ENCODE measurements at regions not wholly inside any gene's neighbourhood (a gene's known extent, or its start where the extent isn't known, plus 50 kb on each side); places are given as distances from the start of the nearest gene placed in this dataset.

- TF ChIP-seq CTCF (IDR thresholded peaks at IDR 0.05) (no peak), POLR2A (IDR thresholded peaks at IDR 0.05) (no peak), POLR2AphosphoS5 (IDR thresholded peaks at IDR 0.05) (no peak)
Measured at GRCh38 chr11:36774603-36775002, 176.6 kb upstream of the RAG2 start.

Data from stomach (tissue), 4 donors.